ENCODE measurements at regions not wholly inside any gene's neighbourhood (a gene's known extent, or its start where the extent isn't known, plus 50 kb on each side); places are given as distances from the start of the nearest gene placed in this dataset.

GRCh38 chr11:40010011-40010410 is 1449.4 kb downstream of the LRRC4C start:
- TF ChIP-seq CTCF (IDR thresholded peaks at IDR 0.05; ENCODE audit: low read depth, low read length) = no peak
- TF ChIP-seq EZH2phosphoT487 (IDR thresholded peaks at IDR 0.05; ENCODE audit: low read depth) = no peak
